Mammary epithelial cell (primary cell): ENCODE measurements at regions not wholly inside any gene's neighbourhood (a gene's known extent, or its start where the extent isn't known, plus 50 kb on each side); places are given as distances from the start of the nearest gene placed in this dataset.
"Not testable (repeated sequence)": the region's sequence is repeated elsewhere in the genome, so short reads cannot be mapped to it uniquely, and the experiment has no call there.

Source experiments
- CTCF ChIP-seq, 2 donors: IDR thresholded peaks in 1 of 2; conservative IDR thresholded peaks in 1 of 2; 2 replicates each; pipeline ENCODE4 v1.5.1; 2011 to 2012; ENCODE audit warnings: inconsistent platforms in 2 of 2, low read length in 2 of 2, mild to moderate bottlenecking in 2 of 2, control low read depth in 1 of 2, low read depth in 1 of 2; ENCODE audit not compliant: insufficient read depth in 1 of 2; ENCODE audit errors: extremely low read depth in 1 of 2
- EZH2 ChIP-seq: IDR thresholded peaks from 2 replicates; pipeline ENCODE4 v1.6.1; 2012; ENCODE audit warnings: low read length, inconsistent platforms, borderline replicate concordance

DNA sequence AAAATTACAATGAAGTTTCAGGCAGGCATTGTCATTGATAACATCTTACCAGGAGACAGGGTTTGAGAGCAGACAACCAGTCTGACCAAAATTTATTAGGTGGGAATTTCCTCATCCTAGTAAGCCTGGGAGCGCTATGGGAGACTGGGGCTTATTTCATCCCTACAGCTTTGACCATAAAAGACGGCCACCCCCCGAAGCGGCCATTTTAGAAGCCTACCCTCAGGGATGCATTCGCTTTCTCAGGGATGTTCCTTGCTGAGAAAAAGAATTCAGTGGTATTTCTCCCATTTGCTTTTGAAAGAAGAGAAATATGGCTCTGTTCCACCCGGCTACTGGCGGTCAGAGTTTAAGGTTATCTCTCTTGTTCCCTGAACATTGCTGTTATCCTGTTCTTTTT is 218.4 kb downstream of the PRELID2 start:
- not testable (repeated sequence) for TF ChIP-seq EZH2; CTCF (conservative IDR thresholded peaks at IDR 0.05 in 1 of 2, IDR thresholded peaks at IDR 0.05 in 1 of 2; ENCODE audit: extremely low read depth in 1 of 2, insufficient read depth in 1 of 2, low read depth in 1 of 2, low read length in 2 of 2)
